SW 1271 (cell line): ENCODE measurements at regions not wholly inside any gene's neighbourhood (a gene's known extent, or its start where the extent isn't known, plus 50 kb on each side); places are given as distances from the start of the nearest gene placed in this dataset.
"Not testable (repeated sequence)": the region's sequence is repeated elsewhere in the genome, so short reads cannot be mapped to it uniquely, and the experiment has no call there.

ENCODE experiments used
- DNase-seq, 2 experiments: peaks; one replicate each; lab custom pipeline; 2025; lab: John Stamatoyannopoulos, UW

- not testable (repeated sequence) for DNase-seq
Observed at GRCh38 chr15:85264614-85265190, 115.7 kb upstream of the AKAP13 start.

GRCh38 chr15:85267158-85267857 is 113.1 kb upstream of the AKAP13 start:
- DNase-seq = not testable (repeated sequence)

- DNase-seq = no peak
Observed at GRCh38 chr15:85274315-85275050, 105.9 kb upstream of the AKAP13 start.

- DNase-seq = no peak
Observed at GRCh38 chr15:85276508-85276907, 103.9 kb upstream of the AKAP13 start.

GRCh38 chr15:85276921-85277320 is 103.5 kb upstream of the AKAP13 start:
- no peak for DNase-seq

- DNase-seq = no peak
Observed at GRCh38 chr15:85277847-85278370, 102.5 kb upstream of the AKAP13 start.

- DNase-seq = no peak
Observed at GRCh38 chr15:85280203-85280602, 100.2 kb upstream of the AKAP13 start.

GRCh38 chr15:85281293-85281882 is 99.0 kb upstream of the AKAP13 start:
- no peak for DNase-seq

GRCh38 chr15:85282504-85283115 is 97.8 kb upstream of the AKAP13 start:
- no peak for DNase-seq

GRCh38 chr15:85283815-85284214 is 96.6 kb upstream of the AKAP13 start:
- not testable (repeated sequence) for DNase-seq

- no peak for DNase-seq
Observed at GRCh38 chr15:85284497-85284896, 95.9 kb upstream of the AKAP13 start.

- DNase-seq = peak; percentile 16 to 61
Observed at GRCh38 chr15:85289677-85290365, 90.6 kb upstream of the AKAP13 start.

- not testable (repeated sequence) for DNase-seq
Observed at GRCh38 chr15:85292583-85292982, 87.8 kb upstream of the AKAP13 start.

- peak; percentile 66 to 91 for DNase-seq
Observed at GRCh38 chr15:85296615-85297402, 83.6 kb upstream of the AKAP13 start.

- DNase-seq = no peak
Observed at GRCh38 chr15:85297537-85297936, 82.9 kb upstream of the AKAP13 start.

- no peak for DNase-seq
Observed at GRCh38 chr15:85298366-85298765, 82.0 kb upstream of the AKAP13 start.

- DNase-seq = no peak
Observed at GRCh38 chr15:85298941-85299340, 81.5 kb upstream of the AKAP13 start.

- DNase-seq = no peak
Observed at GRCh38 chr15:85302271-85302670, 78.1 kb upstream of the AKAP13 start.

GRCh38 chr15:85305050-85305449 is 75.4 kb upstream of the AKAP13 start:
- no peak for DNase-seq

- DNase-seq = no peak
Observed at GRCh38 chr15:85306946-85307686, 73.3 kb upstream of the AKAP13 start.
